CD4-positive, alpha-beta T cell (primary cell): ENCODE measurements at regions not wholly inside any gene's neighbourhood (a gene's known extent, or its start where the extent isn't known, plus 50 kb on each side); places are given as distances from the start of the nearest gene placed in this dataset.

ENCODE experiments used
- ATAC-seq: fragments of 200-7000 bp; cut with Tn5 transposase; one replicate; pipeline ENCODE4 v1.10.0; 2022; ENCODE audit warnings: mild to moderate bottlenecking; ENCODE audit not compliant: poor library complexity
- CTCF ChIA-PET: fragments of 350-600 bp; sonication (Branson Sonifier 250); formaldehyde crosslinking; loops from one replicate; lab custom pipeline; 2021; ENCODE audit warnings: antibody characterized with exemption, inconsistent platforms; lab: Charles Lee
- POLR2A ChIA-PET: fragments of 350-600 bp; sonication (Branson Sonifier 250); formaldehyde crosslinking; loops from one replicate; lab custom pipeline; 2021; ENCODE audit warnings: antibody characterized with exemption, inconsistent platforms; lab: Charles Lee
- DNase-seq, 14 experiments: peaks; one replicate each; pipeline ENCODE4 v3.0.0-alpha.2; 2013 to 2020; ENCODE audit warnings: mixed read lengths in 2 of 14
- H3K27ac ChIP-seq, 2 donors: one replicate each; pipeline versions ENCODE4 v1.5.1 to v1.7.0; 2013; ENCODE audit warnings: low read length in 2 of 2, low read depth in 1 of 2, mild to moderate bottlenecking in 1 of 2
- H3K27me3 ChIP-seq, 2 experiments: 1 replicate in 1 of 2; 2 replicates in 1 of 2; pipeline versions ENCODE4 v1.6.1 to v1.7.0; 2013; ENCODE audit warnings: low read length in 2 of 2, control low read depth in 1 of 2, mild to moderate bottlenecking in 1 of 2, moderate library complexity in 1 of 2; ENCODE audit not compliant: insufficient read depth in 2 of 2, control insufficient read depth in 1 of 2
- H3K36me3 ChIP-seq: one replicate; pipeline ENCODE4 v1.6.1; 2013; ENCODE audit warnings: low read length, control low read depth; ENCODE audit not compliant: insufficient read depth
- H3K4me1 ChIP-seq: one replicate; pipeline ENCODE4 v1.6.1; 2013; ENCODE audit warnings: low read length, control low read depth; ENCODE audit not compliant: insufficient read depth
- H3K4me3 ChIP-seq: one replicate; pipeline ENCODE4 v1.5.1; 2013; ENCODE audit warnings: mild to moderate bottlenecking, low read length, moderate library complexity
- H3K9me3 ChIP-seq, 2 experiments: 1 replicate in 1 of 2; 2 replicates in 1 of 2; pipeline versions ENCODE4 v1.6.1 to v1.7.0; 2013; ENCODE audit warnings: low read length in 2 of 2, mild to moderate bottlenecking in 2 of 2, control low read depth in 1 of 2, moderate library complexity in 1 of 2; ENCODE audit not compliant: control insufficient read depth in 1 of 2, insufficient read depth in 1 of 2
- H3K27ac Mint-ChIP-seq: one replicate; pipeline ENCODE4 v1.8.0; 2020; ENCODE audit warnings: mixed read lengths
- H3K27me3 Mint-ChIP-seq: one replicate; pipeline ENCODE4 v1.8.0; 2021; ENCODE audit warnings: mixed read lengths
- H3K36me3 Mint-ChIP-seq: one replicate; pipeline ENCODE4 v1.8.0; 2021; ENCODE audit warnings: low read depth, mixed read lengths
- H3K4me1 Mint-ChIP-seq: one replicate; pipeline ENCODE4 v1.8.0; 2021; ENCODE audit warnings: low read depth, mixed read lengths
- H3K4me3 Mint-ChIP-seq: one replicate; pipeline ENCODE4 v1.8.0; 2020; ENCODE audit warnings: mild to moderate bottlenecking, mixed read lengths
- H3K9me3 Mint-ChIP-seq: one replicate; pipeline ENCODE4 v1.8.0; 2020; ENCODE audit warnings: mixed read lengths
- CTCF ChIP-seq: fragments of 200-600 bp; IDR thresholded peaks from one replicate; pipeline ENCODE4 v1.8.0; 2022; ENCODE audit warnings: antibody characterized with exemption, mild to moderate bottlenecking
- intact Hi-C, 2 experiments: fragments of 100-400 bp; cut with DNase I in 1 of 2; cut with micrococcal nuclease in 1 of 2; formaldehyde crosslinking; loops; one replicate each; pipeline versions ENCODE4 v1.15.1 to v1.9.0; 2023 to 2025; cut with DNase I, micrococcal nuclease

- intact Hi-C loops: no loop called here
- Histone ChIP-seq H3K9me3 (peaks cover 5 to 8% of the 10 kb centered on the region in 2 experiments), H3K4me3 (no peak overlapping the region), H3K27me3 (no peaks in the 10 kb centered on the region), H3K27ac (no peak overlapping the region), H3K36me3 (no peaks in the 10 kb centered on the region), H3K4me1 (no peaks in the 10 kb centered on the region)
- ATAC-seq: no peak
- Mint-ChIP-seq H3K4me3 (no peak overlapping the region), H3K36me3 (no peaks in the 10 kb centered on the region), H3K27ac (no peak overlapping the region), H3K27me3 (no peaks in the 10 kb centered on the region), H3K9me3 (peaks cover 20% of the 10 kb centered on the region), H3K4me1 (no peaks in the 10 kb centered on the region)
- TF ChIP-seq CTCF: no peak
- CTCF ChIA-PET: interaction anchor here (1.2 kb wide), 1 partner anchor 11 kb away, joined by 3 read pairs; no protein-coding TSS in a partner anchor
- DNase-seq: no peak
- POLR2A ChIA-PET: no interaction called here
These were observed 241.8 kb downstream of the FSCB start for GRCh38 chr14:44265246-44265645.

GRCh38 chr14:44215660-44216059 lies 291.4 kb downstream of the FSCB start:
- Mint-ChIP-seq H3K27ac (no peak overlapping the region), H3K27me3 (no peaks in the 10 kb centered on the region)

GRCh38 chr14:44211718-44212117 lies 295.4 kb downstream of the FSCB start:
- Mint-ChIP-seq H3K27me3 (no peaks in the 10 kb centered on the region), H3K36me3 (no peaks in the 10 kb centered on the region), H3K9me3 (peaks cover 7% of the 10 kb centered on the region), H3K27ac (no peak overlapping the region), H3K4me1 (no peaks in the 10 kb centered on the region), H3K4me3 (no peak overlapping the region)
- intact Hi-C loops: no loop called here
- ChIA-PET POLR2A (no interaction called here), CTCF (no interaction called here)
- Histone ChIP-seq H3K27ac (no peak overlapping the region), H3K4me3 (no peak overlapping the region), H3K4me1 (no peaks in the 10 kb centered on the region), H3K36me3 (no peaks in the 10 kb centered on the region), H3K27me3 (no peaks in the 10 kb centered on the region), H3K9me3 (peaks cover 0 to 3% of the 10 kb centered on the region in 2 experiments)
- DNase-seq (no peak), ATAC-seq (no peak)
- TF ChIP-seq CTCF: no peak

More at GRCh38 chr14:44215660-44216059, 291.4 kb downstream of the FSCB start:
- Histone ChIP-seq H3K4me1 (no peaks in the 10 kb centered on the region), H3K27me3 (no peaks in the 10 kb centered on the region), H3K27ac (no peak overlapping the region), H3K36me3 (no peaks in the 10 kb centered on the region), H3K4me3 (no peak overlapping the region), H3K9me3 (peaks cover 0 to 4% of the 10 kb centered on the region in 2 experiments)
- no peak for DNase-seq
- no peaks in the 10 kb centered on the region for H3K36me3 Mint-ChIP-seq
- no peak for TF ChIP-seq CTCF
- CTCF ChIA-PET: no interaction called here
- peaks cover 3% of the 10 kb centered on the region for H3K9me3 Mint-ChIP-seq
- no peak for ATAC-seq
- intact Hi-C loops: no loop called here
- no peak overlapping the region for H3K4me3 Mint-ChIP-seq
- POLR2A ChIA-PET: no interaction called here
- H3K4me1 Mint-ChIP-seq: no peaks in the 10 kb centered on the region
